RWPE2 (cell line): ENCODE measurements at regions not wholly inside any gene's neighbourhood (a gene's known extent, or its start where the extent isn't known, plus 50 kb on each side); places are given as distances from the start of the nearest gene placed in this dataset.
"Not testable (repeated sequence)": the region's sequence is repeated elsewhere in the genome, so short reads cannot be mapped to it uniquely, and the experiment has no call there.

Experiments used
- ATAC-seq: fragments of 200-7000 bp; cut with Tn5 transposase; 3 replicates; pipeline ENCODE4 v1.9.1; 2021; ENCODE audit warnings: low read depth
- DNase-seq: peaks from one replicate; pipeline ENCODE4 v3.0.0-alpha.2; 2020; ENCODE audit warnings: low spot score
- H3K27ac ChIP-seq: fragments of 450-650 bp; 2 replicates; pipeline ENCODE4 v1.5.1; 2017; ENCODE audit warnings: mild to moderate bottlenecking; ENCODE audit not compliant: poor library complexity, severe bottlenecking
- H3K27me3 ChIP-seq: fragments of 250-450 bp; sonication (Bioruptor Pico); 2 replicates; pipeline ENCODE4 v1.5.1; 2021; ENCODE audit warnings: mild to moderate bottlenecking, moderate library complexity; ENCODE audit not compliant: insufficient read depth, poor library complexity, severe bottlenecking
- H3K36me3 ChIP-seq: fragments of 250-450 bp; sonication (Bioruptor Pico); 2 replicates; pipeline ENCODE4 v1.5.1; 2020; ENCODE audit warnings: low read depth, mild to moderate bottlenecking, moderate library complexity
- H3K4me1 ChIP-seq: fragments of 250-450 bp; sonication (Bioruptor Pico); 2 replicates; pipeline ENCODE4 v1.5.1; 2021; ENCODE audit warnings: mild to moderate bottlenecking, moderate library complexity; ENCODE audit not compliant: insufficient read depth, poor library complexity, severe bottlenecking
- H3K4me3 ChIP-seq: fragments of 250-450 bp; sonication (Bioruptor Pico); 2 replicates; pipeline ENCODE4 v1.5.1; 2021; ENCODE audit warnings: mild to moderate bottlenecking, moderate library complexity; ENCODE audit not compliant: severe bottlenecking
- H3K9me3 ChIP-seq: fragments of 250-450 bp; sonication (Bioruptor Pico); 2 replicates; pipeline ENCODE4 v1.5.1; 2021; ENCODE audit warnings: mild to moderate bottlenecking, moderate library complexity; ENCODE audit not compliant: severe bottlenecking
- CTCF ChIP-seq: fragments of 450-650 bp; IDR thresholded peaks from one replicate; pipeline ENCODE4 v1.5.1; 2017; ENCODE audit warnings: mild to moderate bottlenecking, moderate library complexity; ENCODE audit not compliant: poor library complexity, severe bottlenecking

- no peak overlapping the region for H3K27ac ChIP-seq
- ATAC-seq (no peak), DNase-seq (no peak)
- no peak for TF ChIP-seq CTCF
- no peaks in the 10 kb centered on the region for H3K36me3 ChIP-seq
- H3K9me3 ChIP-seq = no peaks in the 10 kb centered on the region
- H3K4me3 ChIP-seq = no peak overlapping the region
- H3K4me1 ChIP-seq = no peaks in the 10 kb centered on the region
- no peaks in the 10 kb centered on the region for H3K27me3 ChIP-seq
These were observed 894.9 kb downstream of the NXPH1 start for GRCh38 chr7:9328296-9328695.

GRCh38 chr7:9349625-9350024 lies 916.2 kb downstream of the NXPH1 start:
- Histone ChIP-seq H3K9me3 (no peaks in the 10 kb centered on the region), H3K36me3 (no peaks in the 10 kb centered on the region), H3K27ac (no peak overlapping the region), H3K4me3 (no peak overlapping the region), H3K4me1 (no peaks in the 10 kb centered on the region), H3K27me3 (no peaks in the 10 kb centered on the region)
- no peak for ATAC-seq
- TF ChIP-seq CTCF = no peak
- no peak for DNase-seq

- Histone ChIP-seq H3K9me3 (no peaks in the 10 kb centered on the region), H3K4me1 (no peaks in the 10 kb centered on the region), H3K36me3 (no peaks in the 10 kb centered on the region), H3K27me3 (no peaks in the 10 kb centered on the region), H3K27ac (no peak overlapping the region), H3K4me3 (no peak overlapping the region)
- no peak for TF ChIP-seq CTCF
- DNase-seq (no peak), ATAC-seq (no peak)
These were observed 957.8 kb downstream of the NXPH1 start for GRCh38 chr7:9391221-9391620.

GRCh38 chr7:9391984-9392383 lies 958.6 kb downstream of the NXPH1 start:
- ATAC-seq = no peak

GRCh38 chr7:9404386-9404785 lies 971.0 kb downstream of the NXPH1 start:
- not testable (repeated sequence) for ATAC-seq, DNase-seq, H3K4me3 ChIP-seq

More at GRCh38 chr7:9391984-9392383, 958.6 kb downstream of the NXPH1 start:
- no peaks in the 10 kb centered on the region for H3K36me3 ChIP-seq
- TF ChIP-seq CTCF = no peak
- H3K4me3 ChIP-seq = no peak overlapping the region
- H3K27ac ChIP-seq = no peak overlapping the region
- H3K9me3 ChIP-seq = no peaks in the 10 kb centered on the region
- H3K27me3 ChIP-seq = no peaks in the 10 kb centered on the region
- H3K4me1 ChIP-seq = no peaks in the 10 kb centered on the region
- DNase-seq = no peak

More at GRCh38 chr7:9404386-9404785, 971.0 kb downstream of the NXPH1 start:
- H3K36me3 ChIP-seq, H3K27ac ChIP-seq, H3K4me1 ChIP-seq, H3K27me3 ChIP-seq, H3K9me3 ChIP-seq: not testable (repeated sequence)
